SW480 (cell line): ENCODE measurements at regions not wholly inside any gene's neighbourhood (a gene's known extent, or its start where the extent isn't known, plus 50 kb on each side); places are given as distances from the start of the nearest gene placed in this dataset.

Experiments
- DNase-seq: peaks from one replicate; pipeline ENCODE4 v3.0.0-alpha.2; 2016; ENCODE audit warnings: low spot score

GRCh38 chr7:9856668-9857067 lies 1117.0 kb upstream of the PHF14 start:
- no peak for DNase-seq

GRCh38 chr7:9863545-9863944 lies 1110.1 kb upstream of the PHF14 start:
- DNase-seq: no peak

GRCh38 chr7:9869151-9869550 lies 1104.5 kb upstream of the PHF14 start:
- no peak for DNase-seq

- DNase-seq: no peak
Observed at GRCh38 chr7:9869566-9869965, 1104.1 kb upstream of the PHF14 start.

- no peak for DNase-seq
Observed at GRCh38 chr7:9870674-9871073, 1103.0 kb upstream of the PHF14 start.

- no peak for DNase-seq
Observed at GRCh38 chr7:9874182-9874581, 1099.5 kb upstream of the PHF14 start.

- DNase-seq: no peak
Observed at GRCh38 chr7:9876053-9876452, 1097.6 kb upstream of the PHF14 start.

GRCh38 chr7:9889554-9889953 lies 1084.1 kb upstream of the PHF14 start:
- no peak for DNase-seq

- DNase-seq: no peak
Observed at GRCh38 chr7:9890092-9890491, 1083.6 kb upstream of the PHF14 start.

GRCh38 chr7:9891056-9891455 lies 1082.6 kb upstream of the PHF14 start:
- DNase-seq: no peak

- DNase-seq: no peak
Observed at GRCh38 chr7:9900339-9900738, 1073.3 kb upstream of the PHF14 start.

- no peak for DNase-seq
Observed at GRCh38 chr7:9921326-9921725, 1052.3 kb upstream of the PHF14 start.

GRCh38 chr7:9937944-9938631 lies 1035.6 kb upstream of the PHF14 start:
- DNase-seq: peak; percentile 44

- DNase-seq: no peak
Observed at GRCh38 chr7:9939176-9939575, 1034.5 kb upstream of the PHF14 start.

GRCh38 chr7:9945131-9945530 lies 1028.5 kb upstream of the PHF14 start:
- DNase-seq: peak; percentile 46

- peak; percentile 82 for DNase-seq
Observed at GRCh38 chr7:9945857-9946256, 1027.8 kb upstream of the PHF14 start.

GRCh38 chr7:9955138-9955537 lies 1018.5 kb upstream of the PHF14 start:
- no peak for DNase-seq

- no peak for DNase-seq
Observed at GRCh38 chr7:9958486-9958885, 1015.2 kb upstream of the PHF14 start.

- no peak for DNase-seq
Observed at GRCh38 chr7:9960460-9960859, 1013.2 kb upstream of the PHF14 start.

GRCh38 chr7:9961161-9961922 lies 1012.3 kb upstream of the PHF14 start:
- DNase-seq: no peak

GRCh38 chr7:9962742-9963141 lies 1010.9 kb upstream of the PHF14 start:
- no peak for DNase-seq

- DNase-seq: no peak
Observed at GRCh38 chr7:9978106-9979064, 995.3 kb upstream of the PHF14 start.
